Osteocyte (in vitro differentiated cells): ENCODE measurements at regions not wholly inside any gene's neighbourhood (a gene's known extent, or its start where the extent isn't known, plus 50 kb on each side); places are given as distances from the start of the nearest gene placed in this dataset.

Experiments used
- DNase-seq: peaks from one replicate; pipeline ENCODE4 v3.0.0; 2021; ENCODE audit warnings: mixed read lengths; ENCODE audit not compliant: unreplicated experiment; ENCODE audit errors: extremely low spot score
- H3K27ac Mint-ChIP-seq: one replicate; pipeline ENCODE4 v1.8.0; 2021; ENCODE audit warnings: mild to moderate bottlenecking, mixed read lengths; ENCODE audit not compliant: unreplicated experiment
- H3K27me3 Mint-ChIP-seq: one replicate; pipeline ENCODE4 v1.8.0; 2021; ENCODE audit warnings: mixed read lengths; ENCODE audit not compliant: unreplicated experiment
- H3K36me3 Mint-ChIP-seq: one replicate; pipeline ENCODE4 v1.8.0; 2021; ENCODE audit warnings: mixed read lengths; ENCODE audit not compliant: unreplicated experiment
- H3K4me1 Mint-ChIP-seq: one replicate; pipeline ENCODE4 v1.8.0; 2021; ENCODE audit warnings: mixed read lengths; ENCODE audit not compliant: unreplicated experiment
- H3K4me3 Mint-ChIP-seq: one replicate; pipeline ENCODE4 v1.8.0; 2021; ENCODE audit warnings: mild to moderate bottlenecking, moderate library complexity, mixed read lengths; ENCODE audit not compliant: unreplicated experiment
- H3K9me3 Mint-ChIP-seq: one replicate; pipeline ENCODE4 v1.8.0; 2021; ENCODE audit warnings: mixed read lengths; ENCODE audit not compliant: unreplicated experiment
- CTCF ChIP-seq: fragments of 200-600 bp; sonication (generic); IDR thresholded peaks from 2 replicates; pipeline ENCODE4 v1.5.0; 2021; ENCODE audit warnings: antibody characterized with exemption, mild to moderate bottlenecking, moderate library complexity

- Mint-ChIP-seq H3K27ac (no peak overlapping the region), H3K4me3 (no peak overlapping the region), H3K9me3 (peaks cover 18% of the 10 kb centered on the region), H3K4me1 (peaks cover 2% of the 10 kb centered on the region), H3K27me3 (peaks cover 2% of the 10 kb centered on the region), H3K36me3 (no peaks in the 10 kb centered on the region)
- no peak for TF ChIP-seq CTCF
- no peak for DNase-seq
Observed at GRCh38 chr1:192941722-192942411, 117.3 kb downstream of the UCHL5 start.

- DNase-seq, result no peak
- Mint-ChIP-seq H3K27ac (no peak overlapping the region), H3K27me3 (peaks cover 2% of the 10 kb centered on the region), H3K4me1 (peaks cover 2% of the 10 kb centered on the region), H3K4me3 (no peak overlapping the region), H3K36me3 (no peaks in the 10 kb centered on the region), H3K9me3 (peaks cover 18% of the 10 kb centered on the region)
- TF ChIP-seq CTCF, result no peak
Observed at GRCh38 chr1:192943108-192943507, 116.1 kb downstream of the UCHL5 start.

GRCh38 chr1:192943522-192943921 lies 115.6 kb downstream of the UCHL5 start:
- no peak for DNase-seq
- no peak for TF ChIP-seq CTCF
- H3K9me3 Mint-ChIP-seq, result peaks cover 18% of the 10 kb centered on the region
- H3K27me3 Mint-ChIP-seq, result peaks cover 2% of the 10 kb centered on the region
- H3K36me3 Mint-ChIP-seq, result no peaks in the 10 kb centered on the region
- H3K4me1 Mint-ChIP-seq, result peaks cover 2% of the 10 kb centered on the region
- H3K27ac Mint-ChIP-seq, result no peak overlapping the region
- H3K4me3 Mint-ChIP-seq, result no peak overlapping the region

DNA sequence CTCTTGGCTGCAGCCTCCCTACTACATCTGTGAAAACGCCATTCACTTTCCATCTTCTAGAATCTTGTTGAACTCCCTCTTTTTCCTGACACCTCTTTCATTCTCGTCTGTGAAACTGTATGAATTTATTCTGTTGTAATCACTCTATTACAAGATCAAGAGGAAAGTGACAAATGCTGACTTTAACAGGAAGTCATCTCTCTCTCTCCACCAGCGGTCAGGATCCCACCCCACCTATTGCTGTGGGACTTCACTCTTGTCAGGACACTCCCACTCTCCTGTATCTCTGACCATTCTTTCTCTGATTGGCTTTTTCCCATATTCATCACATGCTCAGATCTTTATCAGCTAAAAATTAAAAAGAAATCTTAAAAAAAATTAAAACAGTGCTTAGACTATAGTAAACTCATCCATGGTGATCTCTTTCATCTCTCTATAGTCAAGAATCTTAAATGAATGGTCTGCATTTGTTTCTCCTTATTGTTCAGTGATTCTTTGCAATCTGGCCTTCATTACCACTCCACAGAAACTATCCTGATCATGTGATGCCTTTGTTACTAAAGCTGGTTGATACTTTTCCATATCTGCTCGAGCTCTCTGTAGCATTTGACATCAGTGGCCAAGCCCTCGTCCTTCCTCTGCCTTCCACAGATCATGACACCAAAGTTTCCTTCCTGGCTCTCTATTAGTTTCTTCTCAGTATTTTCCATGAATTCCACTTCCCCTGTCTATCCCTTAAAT lies 113.6 kb downstream of the UCHL5 start:
- Mint-ChIP-seq H3K4me3 (no peak overlapping the region), H3K27me3 (no peaks in the 10 kb centered on the region), H3K4me1 (no peaks in the 10 kb centered on the region), H3K9me3 (peaks cover 18% of the 10 kb centered on the region), H3K36me3 (no peaks in the 10 kb centered on the region), H3K27ac (no peak overlapping the region)
- TF ChIP-seq CTCF, result no peak
- no peak for DNase-seq

DNA sequence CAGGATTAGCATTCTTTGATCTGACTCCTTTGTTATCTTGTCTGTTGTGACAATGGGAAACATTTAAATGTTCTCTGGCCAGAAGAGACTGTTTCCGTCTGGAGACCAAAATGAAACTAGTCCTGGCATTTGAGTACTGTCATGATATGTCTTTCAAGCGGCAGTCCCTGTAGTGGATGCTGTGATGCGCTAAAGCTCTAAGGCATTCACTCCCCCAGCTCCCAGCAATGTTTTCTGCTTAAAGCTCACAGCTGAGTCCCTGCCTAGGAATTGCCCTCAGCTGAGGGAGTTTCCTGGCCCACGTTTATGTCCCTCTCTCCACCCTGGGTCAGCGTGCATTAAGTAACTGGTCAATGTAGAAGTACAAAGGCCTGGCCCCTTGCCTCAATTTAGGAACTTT lies 109.4 kb downstream of the UCHL5 start:
- DNase-seq, result no peak
- Mint-ChIP-seq H3K9me3 (peaks cover 9% of the 10 kb centered on the region), H3K36me3 (no peaks in the 10 kb centered on the region), H3K4me3 (no peak overlapping the region), H3K4me1 (peaks cover 14% of the 10 kb centered on the region), H3K27me3 (no peaks in the 10 kb centered on the region), H3K27ac (no peak overlapping the region)
- TF ChIP-seq CTCF, result no peak
